Liver (tissue), 8 donors: ENCODE measurements at regions not wholly inside any gene's neighbourhood (a gene's known extent, or its start where the extent isn't known, plus 50 kb on each side); places are given as distances from the start of the nearest gene placed in this dataset.

Experiments used
- DNase-seq: peaks from one replicate; pipeline ENCODE4 v3.0.0-alpha.2; 2017; ENCODE audit warnings: low spot score
- H3K27ac ChIP-seq, 2 donors: one replicate each; pipeline ENCODE4 v1.7.0; 2013; ENCODE audit warnings: inconsistent platforms in 2 of 2, low read length in 2 of 2, control low read depth in 1 of 2, low read depth in 1 of 2, mild to moderate bottlenecking in 1 of 2
- H3K27me3 ChIP-seq, 4 donors: one replicate each; pipeline versions ENCODE4 v1.6.1 to v1.7.0; 2013; ENCODE audit warnings: low read length in 3 of 4, inconsistent platforms in 1 of 4, mild to moderate bottlenecking in 1 of 4, moderate library complexity in 1 of 4; ENCODE audit not compliant: control insufficient read depth in 4 of 4, insufficient read depth in 4 of 4
- H3K36me3 ChIP-seq, 4 donors: one replicate each; pipeline versions ENCODE4 v1.6.1 to v1.7.0; 2013; ENCODE audit warnings: low read length in 3 of 4, mild to moderate bottlenecking in 3 of 4, low read depth in 1 of 4, moderate library complexity in 1 of 4; ENCODE audit not compliant: control insufficient read depth in 4 of 4, insufficient read depth in 3 of 4
- H3K4me1 ChIP-seq, 4 donors: one replicate each; pipeline versions ENCODE4 v1.6.1 to v1.7.0; 2013; ENCODE audit warnings: low read length in 3 of 4, mild to moderate bottlenecking in 3 of 4, moderate library complexity in 1 of 4; ENCODE audit not compliant: control insufficient read depth in 4 of 4, insufficient read depth in 4 of 4
- H3K4me3 ChIP-seq, 3 donors: one replicate each; pipeline versions ENCODE4 v1.6.1 to v1.7.0; 2013; ENCODE audit warnings: low read length in 3 of 3, control low read depth in 1 of 3, low read depth in 1 of 3, mild to moderate bottlenecking in 1 of 3
- H3K9ac ChIP-seq, 2 donors: one replicate each; pipeline ENCODE4 v1.7.0; 2013; ENCODE audit warnings: low read length in 2 of 2, mild to moderate bottlenecking in 2 of 2, moderate library complexity in 2 of 2, control low read depth in 1 of 2, low read depth in 1 of 2
- H3K9me3 ChIP-seq, 4 donors: one replicate each; pipeline versions ENCODE4 v1.6.1 to v1.7.0; 2013; ENCODE audit warnings: low read length in 3 of 4; ENCODE audit not compliant: control insufficient read depth in 4 of 4
- EGR1 ChIP-seq, 2 donors: IDR thresholded peaks; 2 replicates each; pipeline ENCODE4 v1.6.1; 2016 to 2018; ENCODE audit warnings: antibody characterized with exemption in 2 of 2, low read depth in 2 of 2
- FOXA1 ChIP-seq: IDR thresholded peaks from 2 replicates; pipeline ENCODE4 v1.6.1; 2016; ENCODE audit warnings: antibody characterized with exemption
- FOXA2 ChIP-seq: IDR thresholded peaks from 2 replicates; pipeline ENCODE4 v1.6.1; 2016; ENCODE audit warnings: antibody characterized with exemption
- GABPA ChIP-seq, 2 donors: IDR thresholded peaks in 1 of 2; conservative IDR thresholded peaks in 1 of 2; 2 replicates each; pipeline ENCODE4 v1.6.1; 2016; ENCODE audit warnings: antibody characterized with exemption in 2 of 2, mild to moderate bottlenecking in 1 of 2, moderate library complexity in 1 of 2
- HNF4A ChIP-seq, 2 donors: conservative IDR thresholded peaks; 2 replicates each; pipeline ENCODE4 v1.6.1; 2016; ENCODE audit warnings: antibody characterized with exemption in 2 of 2, mild to moderate bottlenecking in 2 of 2
- HNF4G ChIP-seq: IDR thresholded peaks from 2 replicates; pipeline ENCODE4 v1.6.1; 2016; ENCODE audit warnings: antibody characterized with exemption
- JUND ChIP-seq, 2 donors: IDR thresholded peaks; 2 replicates each; pipeline ENCODE4 v1.6.1; 2016; ENCODE audit warnings: antibody characterized with exemption in 2 of 2
- NR2F2 ChIP-seq: IDR thresholded peaks from 2 replicates; pipeline ENCODE4 v1.6.1; 2016; ENCODE audit warnings: antibody characterized with exemption
- RAD21 ChIP-seq, 2 donors: IDR thresholded peaks; 2 replicates each; pipeline ENCODE4 v1.6.1; 2016; ENCODE audit warnings: antibody characterized with exemption in 2 of 2, mild to moderate bottlenecking in 2 of 2
- RXRA ChIP-seq, 2 donors: IDR thresholded peaks; 2 replicates each; pipeline ENCODE4 v1.6.1; 2017 to 2018; ENCODE audit warnings: antibody characterized with exemption in 2 of 2, mild to moderate bottlenecking in 1 of 2
- SP1 ChIP-seq: IDR thresholded peaks from 2 replicates; pipeline ENCODE4 v1.6.1; 2018; ENCODE audit warnings: antibody characterized with exemption, mild to moderate bottlenecking
- TAF1 ChIP-seq: conservative IDR thresholded peaks from 2 replicates; pipeline ENCODE4 v1.6.1; 2016; ENCODE audit warnings: antibody characterized with exemption, mild to moderate bottlenecking
- YY1 ChIP-seq: IDR thresholded peaks from 2 replicates; pipeline ENCODE4 v1.6.1; 2016; ENCODE audit warnings: antibody characterized with exemption, mild to moderate bottlenecking
- WGBS: extraction: QIAGEN DNeasy Blood & Tissue Kit; methylation state at CpG from one replicate; pipeline ENCODE4 v1.1.7; 2013; 5-methylcytosine and 5-hydroxymethylcytosine counted together
- TF ChIP-seq, protein P1 (sequence below): IDR thresholded peaks from 2 replicates; pipeline ENCODE4 v1.6.1; 2016; ENCODE audit warnings: antibody characterized with exemption
- TF ChIP-seq, protein P2 (sequence below): IDR thresholded peaks from 2 replicates; pipeline ENCODE4 v1.6.1; 2016; ENCODE audit warnings: antibody characterized with exemption
- TF ChIP-seq, protein P3 (sequence below): IDR thresholded peaks from 2 replicates; pipeline ENCODE4 v1.6.1; 2016; ENCODE audit warnings: antibody characterized with exemption
- TF ChIP-seq, protein P4 (sequence below): fragments of 150-350 bp; IDR thresholded peaks from 2 replicates; pipeline ENCODE4 v1.5.1; 2017; ENCODE audit warnings: improper control_type of control experiment, low read depth, low read length; ENCODE audit not compliant: missing input control
- TF ChIP-seq, protein P5 (sequence below): IDR thresholded peaks from 2 replicates; pipeline ENCODE4 v1.6.1; 2016; ENCODE audit warnings: antibody characterized with exemption, mild to moderate bottlenecking
- donor health status: healthy.
- donor health status: healthy.
- donor health status: healthy.
- donor health status: healthy.
- donor health status: healthy.

DNA sequence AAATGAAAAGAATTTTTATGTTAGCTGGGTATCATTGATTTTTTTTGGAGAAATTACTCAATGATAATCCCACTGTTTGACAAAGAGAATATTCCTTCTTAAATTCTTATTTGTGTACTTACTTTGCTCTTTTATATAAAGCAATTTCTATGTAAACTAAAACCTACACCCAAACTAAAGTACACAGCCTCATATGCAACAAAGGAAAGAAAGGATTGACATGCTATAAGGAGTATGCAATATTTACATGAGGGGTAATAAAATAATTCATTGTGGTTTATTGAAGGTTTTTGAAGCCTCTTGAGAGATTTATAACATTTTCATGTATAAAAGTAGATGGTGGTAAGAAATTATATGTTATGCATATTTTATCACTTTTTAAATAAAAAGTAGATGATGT lies 368.5 kb downstream of the CDH7 start:
- DNase-seq: no peak
- Histone ChIP-seq H3K4me1 (no peaks in the 10 kb centered on the region), H3K9ac (no peak overlapping the region), H3K27me3 (no peaks in the 10 kb centered on the region), H3K27ac (no peak overlapping the region), H3K9me3 (no peaks in the 10 kb centered on the region), H3K4me3 (no peak overlapping the region), H3K36me3 (no peaks in the 10 kb centered on the region)
- no peak for TF ChIP-seq FOXA1
- no peak for TF ChIP-seq RAD21 (IDR thresholded peaks at IDR 0.05)
- no peak for TF ChIP-seq TAF1
- TF ChIP-seq, protein P1, sequence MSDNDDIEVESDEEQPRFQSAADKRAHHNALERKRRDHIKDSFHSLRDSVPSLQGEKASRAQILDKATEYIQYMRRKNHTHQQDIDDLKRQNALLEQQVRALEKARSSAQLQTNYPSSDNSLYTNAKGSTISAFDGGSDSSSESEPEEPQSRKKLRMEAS: no peak
- no peak for TF ChIP-seq EGR1 (IDR thresholded peaks at IDR 0.05; ENCODE audit: low read depth in 2 of 2)
- TF ChIP-seq, protein P2, sequence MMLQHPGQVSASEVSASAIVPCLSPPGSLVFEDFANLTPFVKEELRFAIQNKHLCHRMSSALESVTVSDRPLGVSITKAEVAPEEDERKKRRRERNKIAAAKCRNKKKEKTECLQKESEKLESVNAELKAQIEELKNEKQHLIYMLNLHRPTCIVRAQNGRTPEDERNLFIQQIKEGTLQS: no peak
- TF ChIP-seq HNF4G: no peak
- no peak for TF ChIP-seq RXRA (IDR thresholded peaks at IDR 0.05)
- no peak for TF ChIP-seq NR2F2
- TF ChIP-seq FOXA2: no peak
- TF ChIP-seq YY1: no peak
- TF ChIP-seq, protein P3, sequence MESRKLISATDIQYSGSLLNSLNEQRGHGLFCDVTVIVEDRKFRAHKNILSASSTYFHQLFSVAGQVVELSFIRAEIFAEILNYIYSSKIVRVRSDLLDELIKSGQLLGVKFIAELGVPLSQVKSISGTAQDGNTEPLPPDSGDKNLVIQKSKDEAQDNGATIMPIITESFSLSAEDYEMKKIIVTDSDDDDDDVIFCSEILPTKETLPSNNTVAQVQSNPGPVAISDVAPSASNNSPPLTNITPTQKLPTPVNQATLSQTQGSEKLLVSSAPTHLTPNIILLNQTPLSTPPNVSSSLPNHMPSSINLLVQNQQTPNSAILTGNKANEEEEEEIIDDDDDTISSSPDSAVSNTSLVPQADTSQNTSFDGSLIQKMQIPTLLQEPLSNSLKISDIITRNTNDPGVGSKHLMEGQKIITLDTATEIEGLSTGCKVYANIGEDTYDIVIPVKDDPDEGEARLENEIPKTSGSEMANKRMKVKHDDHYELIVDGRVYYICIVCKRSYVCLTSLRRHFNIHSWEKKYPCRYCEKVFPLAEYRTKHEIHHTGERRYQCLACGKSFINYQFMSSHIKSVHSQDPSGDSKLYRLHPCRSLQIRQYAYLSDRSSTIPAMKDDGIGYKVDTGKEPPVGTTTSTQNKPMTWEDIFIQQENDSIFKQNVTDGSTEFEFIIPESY: no peak
- TF ChIP-seq, protein P4, sequence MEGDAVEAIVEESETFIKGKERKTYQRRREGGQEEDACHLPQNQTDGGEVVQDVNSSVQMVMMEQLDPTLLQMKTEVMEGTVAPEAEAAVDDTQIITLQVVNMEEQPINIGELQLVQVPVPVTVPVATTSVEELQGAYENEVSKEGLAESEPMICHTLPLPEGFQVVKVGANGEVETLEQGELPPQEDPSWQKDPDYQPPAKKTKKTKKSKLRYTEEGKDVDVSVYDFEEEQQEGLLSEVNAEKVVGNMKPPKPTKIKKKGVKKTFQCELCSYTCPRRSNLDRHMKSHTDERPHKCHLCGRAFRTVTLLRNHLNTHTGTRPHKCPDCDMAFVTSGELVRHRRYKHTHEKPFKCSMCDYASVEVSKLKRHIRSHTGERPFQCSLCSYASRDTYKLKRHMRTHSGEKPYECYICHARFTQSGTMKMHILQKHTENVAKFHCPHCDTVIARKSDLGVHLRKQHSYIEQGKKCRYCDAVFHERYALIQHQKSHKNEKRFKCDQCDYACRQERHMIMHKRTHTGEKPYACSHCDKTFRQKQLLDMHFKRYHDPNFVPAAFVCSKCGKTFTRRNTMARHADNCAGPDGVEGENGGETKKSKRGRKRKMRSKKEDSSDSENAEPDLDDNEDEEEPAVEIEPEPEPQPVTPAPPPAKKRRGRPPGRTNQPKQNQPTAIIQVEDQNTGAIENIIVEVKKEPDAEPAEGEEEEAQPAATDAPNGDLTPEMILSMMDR: no peak
- TF ChIP-seq HNF4A (conservative IDR thresholded peaks at IDR 0.05): no peak
- TF ChIP-seq, protein P5, sequence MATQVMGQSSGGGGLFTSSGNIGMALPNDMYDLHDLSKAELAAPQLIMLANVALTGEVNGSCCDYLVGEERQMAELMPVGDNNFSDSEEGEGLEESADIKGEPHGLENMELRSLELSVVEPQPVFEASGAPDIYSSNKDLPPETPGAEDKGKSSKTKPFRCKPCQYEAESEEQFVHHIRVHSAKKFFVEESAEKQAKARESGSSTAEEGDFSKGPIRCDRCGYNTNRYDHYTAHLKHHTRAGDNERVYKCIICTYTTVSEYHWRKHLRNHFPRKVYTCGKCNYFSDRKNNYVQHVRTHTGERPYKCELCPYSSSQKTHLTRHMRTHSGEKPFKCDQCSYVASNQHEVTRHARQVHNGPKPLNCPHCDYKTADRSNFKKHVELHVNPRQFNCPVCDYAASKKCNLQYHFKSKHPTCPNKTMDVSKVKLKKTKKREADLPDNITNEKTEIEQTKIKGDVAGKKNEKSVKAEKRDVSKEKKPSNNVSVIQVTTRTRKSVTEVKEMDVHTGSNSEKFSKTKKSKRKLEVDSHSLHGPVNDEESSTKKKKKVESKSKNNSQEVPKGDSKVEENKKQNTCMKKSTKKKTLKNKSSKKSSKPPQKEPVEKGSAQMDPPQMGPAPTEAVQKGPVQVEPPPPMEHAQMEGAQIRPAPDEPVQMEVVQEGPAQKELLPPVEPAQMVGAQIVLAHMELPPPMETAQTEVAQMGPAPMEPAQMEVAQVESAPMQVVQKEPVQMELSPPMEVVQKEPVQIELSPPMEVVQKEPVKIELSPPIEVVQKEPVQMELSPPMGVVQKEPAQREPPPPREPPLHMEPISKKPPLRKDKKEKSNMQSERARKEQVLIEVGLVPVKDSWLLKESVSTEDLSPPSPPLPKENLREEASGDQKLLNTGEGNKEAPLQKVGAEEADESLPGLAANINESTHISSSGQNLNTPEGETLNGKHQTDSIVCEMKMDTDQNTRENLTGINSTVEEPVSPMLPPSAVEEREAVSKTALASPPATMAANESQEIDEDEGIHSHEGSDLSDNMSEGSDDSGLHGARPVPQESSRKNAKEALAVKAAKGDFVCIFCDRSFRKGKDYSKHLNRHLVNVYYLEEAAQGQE: no peak
- TF ChIP-seq GABPA (IDR thresholded peaks at IDR 0.05 in 1 of 2, conservative IDR thresholded peaks at IDR 0.05 in 1 of 2): no peak
- TF ChIP-seq JUND (IDR thresholded peaks at IDR 0.05): no peak
- TF ChIP-seq SP1: no peak

DNA sequence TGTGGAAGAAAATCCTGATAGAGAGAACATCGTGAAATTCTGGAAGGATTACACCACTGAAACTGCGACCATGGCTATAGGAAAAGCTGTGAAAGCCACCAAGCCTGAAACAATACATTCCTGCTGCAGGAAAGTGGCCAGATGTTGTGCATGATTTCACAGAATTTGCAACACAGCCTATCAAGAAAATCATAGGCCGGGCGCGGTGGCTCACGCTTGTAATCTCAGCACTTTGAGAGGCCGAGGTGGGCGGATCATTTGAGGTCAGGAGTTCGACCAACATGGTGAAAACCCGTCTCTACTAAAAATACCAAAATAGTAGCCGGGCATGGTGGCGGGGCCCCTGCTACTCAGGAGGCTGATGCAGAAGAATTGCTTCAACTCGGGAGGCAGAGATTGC lies 360.2 kb downstream of the CDH7 start:
- Histone ChIP-seq H3K27me3 (no peaks in the 10 kb centered on the region), H3K9ac (no peak overlapping the region), H3K4me1 (no peaks in the 10 kb centered on the region), H3K36me3 (no peaks in the 10 kb centered on the region), H3K4me3 (no peak overlapping the region), H3K27ac (no peak overlapping the region), H3K9me3 (no peaks in the 10 kb centered on the region)
- 84% methylated on average over 13 of the region's 13 CpGs for WGBS
- no peak for DNase-seq
- TF ChIP-seq, protein P5: no peak
